ENCODE measurements at regions not wholly inside any gene's neighbourhood (a gene's known extent, or its start where the extent isn't known, plus 50 kb on each side); places are given as distances from the start of the nearest gene placed in this dataset.
"Not testable (repeated sequence)": the region's sequence is repeated elsewhere in the genome, so short reads cannot be mapped to it uniquely, and the experiment has no call there.

DNA sequence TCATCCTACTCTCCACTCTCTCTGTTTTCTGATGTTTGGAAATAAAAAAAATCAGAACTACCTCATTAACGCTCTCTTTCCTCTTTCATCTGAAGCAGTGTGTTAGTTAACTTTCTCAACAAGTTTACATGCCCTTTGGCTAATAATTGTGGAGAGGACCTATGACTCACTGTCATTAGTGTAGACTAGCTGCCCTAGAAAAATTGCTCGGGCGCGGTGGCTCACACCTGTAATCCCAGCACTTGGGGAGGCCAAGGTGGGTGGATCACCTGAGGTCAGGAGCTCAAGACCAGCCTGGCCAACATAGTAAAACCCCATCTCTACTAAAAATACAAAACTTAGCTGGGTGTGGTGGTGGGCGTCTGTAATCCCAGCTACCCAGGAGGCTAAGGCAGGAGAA is 94.5 kb upstream of the DPP6 start:
- TF ChIP-seq POLR2A (IDR thresholded peaks at IDR 0.05): not testable (repeated sequence)
- TF ChIP-seq, protein P1, sequence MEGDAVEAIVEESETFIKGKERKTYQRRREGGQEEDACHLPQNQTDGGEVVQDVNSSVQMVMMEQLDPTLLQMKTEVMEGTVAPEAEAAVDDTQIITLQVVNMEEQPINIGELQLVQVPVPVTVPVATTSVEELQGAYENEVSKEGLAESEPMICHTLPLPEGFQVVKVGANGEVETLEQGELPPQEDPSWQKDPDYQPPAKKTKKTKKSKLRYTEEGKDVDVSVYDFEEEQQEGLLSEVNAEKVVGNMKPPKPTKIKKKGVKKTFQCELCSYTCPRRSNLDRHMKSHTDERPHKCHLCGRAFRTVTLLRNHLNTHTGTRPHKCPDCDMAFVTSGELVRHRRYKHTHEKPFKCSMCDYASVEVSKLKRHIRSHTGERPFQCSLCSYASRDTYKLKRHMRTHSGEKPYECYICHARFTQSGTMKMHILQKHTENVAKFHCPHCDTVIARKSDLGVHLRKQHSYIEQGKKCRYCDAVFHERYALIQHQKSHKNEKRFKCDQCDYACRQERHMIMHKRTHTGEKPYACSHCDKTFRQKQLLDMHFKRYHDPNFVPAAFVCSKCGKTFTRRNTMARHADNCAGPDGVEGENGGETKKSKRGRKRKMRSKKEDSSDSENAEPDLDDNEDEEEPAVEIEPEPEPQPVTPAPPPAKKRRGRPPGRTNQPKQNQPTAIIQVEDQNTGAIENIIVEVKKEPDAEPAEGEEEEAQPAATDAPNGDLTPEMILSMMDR (IDR thresholded peaks at IDR 0.05): not testable (repeated sequence)
